ENCODE measurements at regions not wholly inside any gene's neighbourhood (a gene's known extent, or its start where the extent isn't known, plus 50 kb on each side); places are given as distances from the start of the nearest gene placed in this dataset.
"Not testable (repeated sequence)": the region's sequence is repeated elsewhere in the genome, so short reads cannot be mapped to it uniquely, and the experiment has no call there.

DNA sequence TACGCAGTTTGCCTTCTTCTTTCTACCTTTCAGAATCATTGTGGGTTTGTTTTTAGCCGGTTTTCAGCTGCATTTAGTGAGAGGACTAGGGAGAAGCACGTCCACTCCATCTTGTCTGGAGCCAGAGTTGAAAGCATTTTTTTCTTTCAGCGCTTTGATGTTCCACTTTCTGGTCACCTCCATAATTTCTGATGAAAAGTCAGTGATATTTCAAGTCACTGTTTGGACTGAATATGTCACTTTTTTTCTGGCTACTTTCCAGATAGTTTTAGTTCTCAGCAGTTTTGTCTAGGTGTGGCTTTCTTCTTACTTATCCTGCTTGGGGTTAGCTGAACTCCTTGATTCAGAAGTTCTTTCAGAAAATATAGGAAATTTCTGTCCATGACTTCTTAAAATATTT lies 123.9 kb upstream of the IER5L start:
- no peak for ATAC-seq
- TF ChIP-seq BACH2 (CRISPR knock-in tag; IDR thresholded peaks at IDR 0.05; ENCODE audit: borderline replicate concordance), result no peak
- no peak for TF ChIP-seq ZC3H10 (CRISPR knock-in tag; IDR thresholded peaks at IDR 0.05)
- TF ChIP-seq ESRRG (CRISPR knock-in tag; IDR thresholded peaks at IDR 0.05), result no peak
- TF ChIP-seq, protein P1, sequence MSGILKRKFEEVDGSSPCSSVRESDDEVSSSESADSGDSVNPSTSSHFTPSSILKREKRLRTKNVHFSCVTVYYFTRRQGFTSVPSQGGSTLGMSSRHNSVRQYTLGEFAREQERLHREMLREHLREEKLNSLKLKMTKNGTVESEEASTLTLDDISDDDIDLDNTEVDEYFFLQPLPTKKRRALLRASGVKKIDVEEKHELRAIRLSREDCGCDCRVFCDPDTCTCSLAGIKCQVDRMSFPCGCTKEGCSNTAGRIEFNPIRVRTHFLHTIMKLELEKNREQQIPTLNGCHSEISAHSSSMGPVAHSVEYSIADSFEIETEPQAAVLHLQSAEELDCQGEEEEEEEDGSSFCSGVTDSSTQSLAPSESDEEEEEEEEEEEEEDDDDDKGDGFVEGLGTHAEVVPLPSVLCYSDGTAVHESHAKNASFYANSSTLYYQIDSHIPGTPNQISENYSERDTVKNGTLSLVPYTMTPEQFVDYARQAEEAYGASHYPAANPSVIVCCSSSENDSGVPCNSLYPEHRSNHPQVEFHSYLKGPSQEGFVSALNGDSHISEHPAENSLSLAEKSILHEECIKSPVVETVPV (CRISPR knock-in tag; IDR thresholded peaks at IDR 0.05), result no peak
- TF ChIP-seq ZFP3 (CRISPR knock-in tag; IDR thresholded peaks at IDR 0.05), result no peak
- no peak for TF ChIP-seq ZNF8 (CRISPR knock-in tag; IDR thresholded peaks at IDR 0.05)
- no peak for TF ChIP-seq ISL1 (CRISPR knock-in tag; IDR thresholded peaks at IDR 0.05)
- no peak for TF ChIP-seq PPARA (CRISPR knock-in tag; IDR thresholded peaks at IDR 0.05; ENCODE audit: borderline replicate concordance)
- no peak for TF ChIP-seq SNAI2 (CRISPR knock-in tag; IDR thresholded peaks at IDR 0.05)
- no peak for TF ChIP-seq ZNF70 (CRISPR knock-in tag; IDR thresholded peaks at IDR 0.05)
- TF ChIP-seq, protein P2, sequence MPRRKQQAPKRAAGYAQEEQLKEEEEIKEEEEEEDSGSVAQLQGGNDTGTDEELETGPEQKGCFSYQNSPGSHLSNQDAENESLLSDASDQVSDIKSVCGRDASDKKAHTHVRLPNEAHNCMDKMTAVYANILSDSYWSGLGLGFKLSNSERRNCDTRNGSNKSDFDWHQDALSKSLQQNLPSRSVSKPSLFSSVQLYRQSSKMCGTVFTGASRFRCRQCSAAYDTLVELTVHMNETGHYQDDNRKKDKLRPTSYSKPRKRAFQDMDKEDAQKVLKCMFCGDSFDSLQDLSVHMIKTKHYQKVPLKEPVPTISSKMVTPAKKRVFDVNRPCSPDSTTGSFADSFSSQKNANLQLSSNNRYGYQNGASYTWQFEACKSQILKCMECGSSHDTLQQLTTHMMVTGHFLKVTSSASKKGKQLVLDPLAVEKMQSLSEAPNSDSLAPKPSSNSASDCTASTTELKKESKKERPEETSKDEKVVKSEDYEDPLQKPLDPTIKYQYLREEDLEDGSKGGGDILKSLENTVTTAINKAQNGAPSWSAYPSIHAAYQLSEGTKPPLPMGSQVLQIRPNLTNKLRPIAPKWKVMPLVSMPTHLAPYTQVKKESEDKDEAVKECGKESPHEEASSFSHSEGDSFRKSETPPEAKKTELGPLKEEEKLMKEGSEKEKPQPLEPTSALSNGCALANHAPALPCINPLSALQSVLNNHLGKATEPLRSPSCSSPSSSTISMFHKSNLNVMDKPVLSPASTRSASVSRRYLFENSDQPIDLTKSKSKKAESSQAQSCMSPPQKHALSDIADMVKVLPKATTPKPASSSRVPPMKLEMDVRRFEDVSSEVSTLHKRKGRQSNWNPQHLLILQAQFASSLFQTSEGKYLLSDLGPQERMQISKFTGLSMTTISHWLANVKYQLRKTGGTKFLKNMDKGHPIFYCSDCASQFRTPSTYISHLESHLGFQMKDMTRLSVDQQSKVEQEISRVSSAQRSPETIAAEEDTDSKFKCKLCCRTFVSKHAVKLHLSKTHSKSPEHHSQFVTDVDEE (CRISPR knock-in tag; IDR thresholded peaks at IDR 0.05), result no peak
- TF ChIP-seq ZNF565 (CRISPR knock-in tag; conservative IDR thresholded peaks at IDR 0.05; ENCODE audit: low read depth), result no peak
- TF ChIP-seq OSR1 (CRISPR knock-in tag; IDR thresholded peaks at IDR 0.05), result no peak
- TF ChIP-seq TCF4 (CRISPR knock-in tag; IDR thresholded peaks at IDR 0.05; ENCODE audit: borderline replicate concordance), result no peak
- TF ChIP-seq, protein P3, sequence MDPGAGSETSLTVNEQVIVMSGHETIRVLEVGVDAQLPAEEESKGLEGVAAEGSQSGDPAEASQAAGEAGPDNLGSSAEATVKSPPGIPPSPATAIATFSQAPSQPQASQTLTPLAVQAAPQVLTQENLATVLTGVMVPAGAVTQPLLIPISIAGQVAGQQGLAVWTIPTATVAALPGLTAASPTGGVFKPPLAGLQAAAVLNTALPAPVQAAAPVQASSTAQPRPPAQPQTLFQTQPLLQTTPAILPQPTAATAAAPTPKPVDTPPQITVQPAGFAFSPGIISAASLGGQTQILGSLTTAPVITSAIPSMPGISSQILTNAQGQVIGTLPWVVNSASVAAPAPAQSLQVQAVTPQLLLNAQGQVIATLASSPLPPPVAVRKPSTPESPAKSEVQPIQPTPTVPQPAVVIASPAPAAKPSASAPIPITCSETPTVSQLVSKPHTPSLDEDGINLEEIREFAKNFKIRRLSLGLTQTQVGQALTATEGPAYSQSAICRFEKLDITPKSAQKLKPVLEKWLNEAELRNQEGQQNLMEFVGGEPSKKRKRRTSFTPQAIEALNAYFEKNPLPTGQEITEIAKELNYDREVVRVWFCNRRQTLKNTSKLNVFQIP (CRISPR knock-in tag; IDR thresholded peaks at IDR 0.05; ENCODE audit: borderline replicate concordance, low read depth), result no peak
- TF ChIP-seq ZFP30 (CRISPR knock-in tag; IDR thresholded peaks at IDR 0.05), result no peak

DNA sequence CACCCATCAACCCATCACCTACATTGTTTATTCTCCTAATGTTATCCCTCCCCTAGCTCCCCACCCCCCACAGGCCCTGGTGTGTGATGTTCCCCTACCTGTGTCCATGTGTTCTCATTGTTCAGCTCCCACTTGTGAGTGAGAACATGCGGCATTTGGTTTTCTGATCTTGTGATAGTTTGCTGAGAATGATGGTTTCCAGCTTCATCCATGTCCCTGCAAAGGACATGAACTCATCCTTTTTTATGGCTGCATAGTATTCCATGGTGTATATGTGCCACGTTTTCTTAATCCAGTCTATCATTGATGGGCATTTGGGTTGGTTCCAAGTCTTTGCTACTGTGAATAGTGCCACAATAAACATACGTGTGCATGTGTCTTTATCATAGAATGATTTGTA lies 118.1 kb upstream of the IER5L start:
- not testable (repeated sequence) for ATAC-seq

DNA sequence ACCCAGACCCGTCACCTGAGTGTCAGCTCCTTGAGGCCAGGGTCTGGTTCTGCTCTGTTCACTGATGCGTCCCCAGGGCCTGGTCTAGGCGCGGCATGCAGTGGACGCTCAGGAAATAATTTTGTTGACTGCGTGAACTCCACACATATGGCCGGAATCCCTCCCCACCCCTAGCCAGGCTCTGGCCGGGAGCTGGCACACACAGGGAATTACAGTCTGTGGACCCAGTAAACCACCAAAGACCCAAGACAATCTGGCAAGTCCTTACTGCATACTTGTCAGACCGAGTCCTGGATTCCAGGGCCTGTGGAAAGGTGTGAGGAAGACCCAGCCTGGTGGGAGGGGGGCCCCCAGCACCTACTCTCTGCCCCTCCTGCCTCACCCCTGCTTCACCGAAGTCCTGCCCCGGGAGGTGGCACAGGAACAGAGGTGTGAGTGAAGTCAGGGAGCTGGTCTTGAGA lies 113.0 kb upstream of the IER5L start:
- TF ChIP-seq OSR1 (CRISPR knock-in tag; IDR thresholded peaks at IDR 0.05) (no peak), CSDC2 (CRISPR knock-in tag; IDR thresholded peaks at IDR 0.05) (no peak), PPARA (CRISPR knock-in tag; IDR thresholded peaks at IDR 0.05; ENCODE audit: borderline replicate concordance) (no peak), ZFP3 (CRISPR knock-in tag; IDR thresholded peaks at IDR 0.05) (no peak), TCF4 (CRISPR knock-in tag; IDR thresholded peaks at IDR 0.05; ENCODE audit: borderline replicate concordance) (no peak), ISL1 (CRISPR knock-in tag; IDR thresholded peaks at IDR 0.05) (no peak), TOX (CRISPR knock-in tag; IDR thresholded peaks at IDR 0.05; ENCODE audit: borderline replicate concordance) (no peak), ZFP30 (CRISPR knock-in tag; IDR thresholded peaks at IDR 0.05) (no peak), RARB (CRISPR knock-in tag; IDR thresholded peaks at IDR 0.05) (no peak), BACH2 (CRISPR knock-in tag; IDR thresholded peaks at IDR 0.05; ENCODE audit: borderline replicate concordance) (no peak), GLIS3 (CRISPR knock-in tag; IDR thresholded peaks at IDR 0.05) (no peak), SNAI2 (CRISPR knock-in tag; IDR thresholded peaks at IDR 0.05) (no peak), ESRRG (CRISPR knock-in tag; IDR thresholded peaks at IDR 0.05) (no peak), ZNF8 (CRISPR knock-in tag; IDR thresholded peaks at IDR 0.05) (no peak)
- TF ChIP-seq, protein P4, sequence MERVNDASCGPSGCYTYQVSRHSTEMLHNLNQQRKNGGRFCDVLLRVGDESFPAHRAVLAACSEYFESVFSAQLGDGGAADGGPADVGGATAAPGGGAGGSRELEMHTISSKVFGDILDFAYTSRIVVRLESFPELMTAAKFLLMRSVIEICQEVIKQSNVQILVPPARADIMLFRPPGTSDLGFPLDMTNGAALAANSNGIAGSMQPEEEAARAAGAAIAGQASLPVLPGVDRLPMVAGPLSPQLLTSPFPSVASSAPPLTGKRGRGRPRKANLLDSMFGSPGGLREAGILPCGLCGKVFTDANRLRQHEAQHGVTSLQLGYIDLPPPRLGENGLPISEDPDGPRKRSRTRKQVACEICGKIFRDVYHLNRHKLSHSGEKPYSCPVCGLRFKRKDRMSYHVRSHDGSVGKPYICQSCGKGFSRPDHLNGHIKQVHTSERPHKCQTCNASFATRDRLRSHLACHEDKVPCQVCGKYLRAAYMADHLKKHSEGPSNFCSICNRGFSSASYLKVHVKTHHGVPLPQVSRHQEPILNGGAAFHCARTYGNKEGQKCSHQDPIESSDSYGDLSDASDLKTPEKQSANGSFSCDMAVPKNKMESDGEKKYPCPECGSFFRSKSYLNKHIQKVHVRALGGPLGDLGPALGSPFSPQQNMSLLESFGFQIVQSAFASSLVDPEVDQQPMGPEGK (CRISPR knock-in tag; IDR thresholded peaks at IDR 0.05; ENCODE audit: borderline replicate concordance), result no peak
- TF ChIP-seq, protein P3 (CRISPR knock-in tag; IDR thresholded peaks at IDR 0.05; ENCODE audit: borderline replicate concordance, low read depth), result no peak
- no peak for ATAC-seq

All from SK-N-SH treated with all-trans-retinoic acid at 6 μM for 48 hours (cell line).